ENCODE measurements at regions not wholly inside any gene's neighbourhood (a gene's known extent, or its start where the extent isn't known, plus 50 kb on each side); places are given as distances from the start of the nearest gene placed in this dataset.

DNA sequence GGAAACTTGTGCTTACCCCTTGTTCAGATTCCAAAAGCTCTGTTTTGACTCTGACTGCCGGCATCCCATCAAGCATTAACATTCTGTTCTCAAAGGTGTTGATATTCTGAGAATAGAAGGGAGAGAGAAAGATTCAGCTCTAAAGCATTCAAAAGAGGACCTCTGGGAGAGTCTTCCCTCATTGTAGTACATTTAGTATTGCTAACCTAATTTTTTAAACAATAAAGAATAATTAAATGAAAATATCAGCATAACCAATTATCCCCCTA is 190.3 kb downstream of the KLF12 start:
- H3K27ac ChIP-seq (ENCODE audit: low read depth, low read length), result peak overlapping the region; percentile 57
- H3K4me1 ChIP-seq (ENCODE audit: insufficient read depth, low read length), result peaks cover 27% of the 10 kb centered on the region
- H3K36me3 ChIP-seq (ENCODE audit: insufficient read depth, low read length), result no peaks in the 10 kb centered on the region
- H3K9ac ChIP-seq (ENCODE audit: low read length), result no peak overlapping the region
- H3K27me3 ChIP-seq (ENCODE audit: control insufficient read depth in 1 of 2, insufficient read depth in 2 of 2, low read length in 2 of 2), result no peaks in the 10 kb centered on the region
- H3K4me3 ChIP-seq (ENCODE audit: low read depth in 1 of 2, low read length in 2 of 2), result no peak overlapping the region
- H3K9me3 ChIP-seq (ENCODE audit: low read length), result no peaks in the 10 kb centered on the region

DNA sequence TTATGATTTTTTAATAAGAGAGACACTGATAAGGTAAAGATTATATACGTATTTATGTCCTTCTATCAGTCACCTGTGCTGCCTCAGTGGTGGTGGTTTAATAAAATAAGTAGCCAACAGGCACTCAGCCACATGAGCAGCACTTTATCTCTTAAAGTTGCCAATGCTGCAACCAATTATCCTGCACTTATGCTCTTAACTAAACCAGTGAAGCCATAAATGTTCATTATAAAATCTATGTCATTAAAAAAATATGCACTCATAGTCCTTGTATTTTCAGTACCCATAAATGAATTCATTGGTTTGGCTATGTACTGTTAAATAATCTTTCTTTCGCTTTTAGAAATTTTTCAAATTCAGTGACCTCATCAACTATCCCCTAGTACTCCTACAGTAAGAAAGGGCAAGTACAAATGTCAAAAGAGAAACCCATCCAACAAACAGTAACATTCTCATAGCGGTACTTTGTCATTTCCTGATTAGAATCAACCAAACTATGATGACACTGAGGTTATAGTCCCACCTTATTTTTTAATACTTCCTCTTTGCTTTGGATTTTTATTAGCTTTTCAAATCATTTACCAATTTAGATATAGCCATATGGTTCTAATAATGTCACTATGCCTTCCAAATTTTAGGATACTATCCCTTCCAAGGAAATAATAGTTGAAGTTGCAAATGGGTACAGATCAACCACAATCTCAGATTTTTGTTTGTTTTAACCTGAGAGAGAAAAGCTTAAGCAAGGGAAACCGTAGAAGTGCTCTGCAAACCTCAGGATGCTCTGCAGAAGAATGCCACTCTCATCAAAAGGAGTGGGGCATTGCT is 190.9 kb downstream of the KLF12 start:
- H3K27ac ChIP-seq (ENCODE audit: low read depth, low read length), result peak overlapping the region; percentile 57
- H3K4me3 ChIP-seq (ENCODE audit: low read depth in 1 of 2, low read length in 2 of 2), result no peak overlapping the region
- H3K9ac ChIP-seq (ENCODE audit: low read length), result no peak overlapping the region
- no peaks in the 10 kb centered on the region for H3K27me3 ChIP-seq (ENCODE audit: control insufficient read depth in 1 of 2, insufficient read depth in 2 of 2, low read length in 2 of 2)
- no peaks in the 10 kb centered on the region for H3K9me3 ChIP-seq (ENCODE audit: low read length)
- H3K4me1 ChIP-seq (ENCODE audit: insufficient read depth, low read length), result peaks cover 27% of the 10 kb centered on the region
- no peaks in the 10 kb centered on the region for H3K36me3 ChIP-seq (ENCODE audit: insufficient read depth, low read length)

DNA sequence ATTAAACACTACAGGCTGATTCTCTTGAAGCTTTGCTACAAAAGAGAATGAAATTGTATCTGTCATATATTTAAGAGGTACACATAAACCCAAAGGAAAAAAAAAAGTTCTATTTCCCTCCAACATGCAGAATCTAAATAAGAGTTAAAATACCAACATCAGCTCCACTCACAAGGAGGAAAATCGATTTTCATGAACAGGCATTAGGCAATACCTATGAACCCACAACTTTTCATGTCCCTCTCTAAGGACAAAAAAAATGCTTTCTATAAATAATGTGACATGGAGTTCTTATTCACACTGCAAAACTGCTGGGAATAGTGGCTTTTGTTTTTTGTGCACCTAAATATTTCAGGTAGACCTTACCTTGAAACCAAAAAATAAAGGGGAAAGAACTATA is 192.5 kb downstream of the KLF12 start:
- Histone ChIP-seq H3K4me1 (ENCODE audit: insufficient read depth, low read length) (peaks cover 27% of the 10 kb centered on the region), H3K27ac (ENCODE audit: low read depth, low read length) (no peak overlapping the region)

DNA sequence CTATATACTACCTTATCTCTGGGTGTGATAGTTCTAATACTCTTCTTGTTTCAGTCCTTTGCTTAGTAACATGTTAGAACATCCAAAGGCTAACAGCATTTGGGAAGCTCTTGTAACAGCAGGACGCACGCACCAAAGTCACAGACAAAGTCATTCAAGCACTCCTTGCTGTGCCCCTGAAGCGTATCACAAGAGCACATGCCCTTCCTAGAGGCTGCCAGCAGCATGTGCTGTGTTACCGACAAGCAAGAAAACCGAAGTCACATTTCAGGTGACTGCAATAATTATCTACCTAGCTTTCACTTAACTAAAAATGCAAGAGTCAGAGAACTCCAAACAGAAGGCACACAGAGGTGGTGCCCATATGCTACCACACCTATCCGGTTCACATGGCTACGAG is 194.1 kb downstream of the KLF12 start:
- Histone ChIP-seq H3K36me3 (ENCODE audit: insufficient read depth, low read length) (no peaks in the 10 kb centered on the region), H3K9ac (ENCODE audit: low read length) (no peak overlapping the region), H3K27ac (ENCODE audit: low read depth, low read length) (no peak overlapping the region), H3K27me3 (ENCODE audit: control insufficient read depth in 1 of 2, insufficient read depth in 2 of 2, low read length in 2 of 2) (no peaks in the 10 kb centered on the region), H3K9me3 (ENCODE audit: low read length) (no peaks in the 10 kb centered on the region), H3K4me3 (ENCODE audit: low read depth in 1 of 2, low read length in 2 of 2) (no peak overlapping the region), H3K4me1 (ENCODE audit: insufficient read depth, low read length) (peaks cover 14% of the 10 kb centered on the region)

More for the DNA sequence above, 192.5 kb downstream of the KLF12 start:
- H3K9me3 ChIP-seq (ENCODE audit: low read length), result no peaks in the 10 kb centered on the region
- no peak overlapping the region for H3K9ac ChIP-seq (ENCODE audit: low read length)
- no peak overlapping the region for H3K4me3 ChIP-seq (ENCODE audit: low read depth in 1 of 2, low read length in 2 of 2)
- H3K27me3 ChIP-seq (ENCODE audit: control insufficient read depth in 1 of 2, insufficient read depth in 2 of 2, low read length in 2 of 2), result no peaks in the 10 kb centered on the region
- no peaks in the 10 kb centered on the region for H3K36me3 ChIP-seq (ENCODE audit: insufficient read depth, low read length)

DNA sequence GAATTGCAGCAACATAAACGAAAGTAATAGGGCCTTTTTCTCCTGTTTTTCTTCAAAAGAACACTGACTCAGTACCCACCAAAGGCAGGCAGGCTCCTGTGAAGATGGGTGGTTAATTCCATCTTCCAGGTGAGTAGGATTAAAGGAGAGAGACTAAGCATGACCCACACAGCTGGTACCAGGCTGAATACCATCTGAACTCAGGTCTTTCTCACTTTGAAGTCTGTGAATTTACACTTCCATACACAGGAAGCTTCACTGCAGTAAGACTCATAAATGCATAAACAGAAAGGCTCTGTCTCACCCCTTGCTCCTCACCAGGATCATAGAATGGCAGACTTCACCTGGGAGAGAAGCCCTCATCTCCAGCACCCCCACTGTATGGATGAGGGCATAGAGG is 194.6 kb downstream of the KLF12 start:
- H3K9me3 ChIP-seq (ENCODE audit: low read length), result no peaks in the 10 kb centered on the region
- no peak overlapping the region for H3K9ac ChIP-seq (ENCODE audit: low read length)
- H3K36me3 ChIP-seq (ENCODE audit: insufficient read depth, low read length), result no peaks in the 10 kb centered on the region
- no peak overlapping the region for H3K27ac ChIP-seq (ENCODE audit: low read depth, low read length)
- H3K4me3 ChIP-seq (ENCODE audit: low read depth in 1 of 2, low read length in 2 of 2), result no peak overlapping the region
- H3K4me1 ChIP-seq (ENCODE audit: insufficient read depth, low read length), result peaks cover 14% of the 10 kb centered on the region
- H3K27me3 ChIP-seq (ENCODE audit: control insufficient read depth in 1 of 2, insufficient read depth in 2 of 2, low read length in 2 of 2), result no peaks in the 10 kb centered on the region

DNA sequence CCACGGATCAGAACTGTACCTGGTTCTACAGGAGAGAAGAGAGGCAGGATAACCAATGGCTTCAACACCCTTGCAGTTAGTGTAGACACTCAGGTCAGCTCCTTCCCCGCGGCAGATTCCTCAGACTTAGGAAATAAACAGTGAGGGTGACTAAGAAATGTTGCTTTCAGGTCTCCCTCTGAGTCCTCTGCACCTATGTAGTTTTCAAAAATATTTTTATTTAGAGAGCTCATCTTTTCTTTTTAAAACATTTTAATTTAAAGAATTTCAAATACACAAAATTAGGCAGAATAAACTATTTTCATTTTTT is 195.2 kb downstream of the KLF12 start:
- no peak overlapping the region for H3K9ac ChIP-seq (ENCODE audit: low read length)
- H3K4me1 ChIP-seq (ENCODE audit: insufficient read depth, low read length), result peaks cover 14% of the 10 kb centered on the region
- H3K4me3 ChIP-seq (ENCODE audit: low read depth in 1 of 2, low read length in 2 of 2), result no peak overlapping the region
- H3K27ac ChIP-seq (ENCODE audit: low read depth, low read length), result no peak overlapping the region
- H3K9me3 ChIP-seq (ENCODE audit: low read length), result no peaks in the 10 kb centered on the region
- H3K36me3 ChIP-seq (ENCODE audit: insufficient read depth, low read length), result no peaks in the 10 kb centered on the region
- H3K27me3 ChIP-seq (ENCODE audit: control insufficient read depth in 1 of 2, insufficient read depth in 2 of 2, low read length in 2 of 2), result no peaks in the 10 kb centered on the region

GRCh38 chr13:73938372-73939070 is 195.7 kb downstream of the KLF12 start:
- Histone ChIP-seq H3K9ac (ENCODE audit: low read length) (no peak overlapping the region), H3K9me3 (ENCODE audit: low read length) (no peaks in the 10 kb centered on the region), H3K4me3 (ENCODE audit: low read depth in 1 of 2, low read length in 2 of 2) (no peak overlapping the region), H3K36me3 (ENCODE audit: insufficient read depth, low read length) (no peaks in the 10 kb centered on the region), H3K27ac (ENCODE audit: low read depth, low read length) (no peak overlapping the region), H3K27me3 (ENCODE audit: control insufficient read depth in 1 of 2, insufficient read depth in 2 of 2, low read length in 2 of 2) (no peaks in the 10 kb centered on the region), H3K4me1 (ENCODE audit: insufficient read depth, low read length) (peaks cover 9% of the 10 kb centered on the region)

- Histone ChIP-seq H3K36me3 (ENCODE audit: insufficient read depth, low read length) (no peaks in the 10 kb centered on the region), H3K4me3 (ENCODE audit: low read depth in 1 of 2, low read length in 2 of 2) (no peak overlapping the region), H3K27ac (ENCODE audit: low read depth, low read length) (no peak overlapping the region), H3K27me3 (ENCODE audit: control insufficient read depth in 1 of 2, insufficient read depth in 2 of 2, low read length in 2 of 2) (no peaks in the 10 kb centered on the region), H3K9ac (ENCODE audit: low read length) (no peak overlapping the region), H3K9me3 (ENCODE audit: low read length) (no peaks in the 10 kb centered on the region), H3K4me1 (ENCODE audit: insufficient read depth, low read length) (peaks cover 7% of the 10 kb centered on the region)
Measured at GRCh38 chr13:73937441-73937840, 196.8 kb downstream of the KLF12 start.

DNA sequence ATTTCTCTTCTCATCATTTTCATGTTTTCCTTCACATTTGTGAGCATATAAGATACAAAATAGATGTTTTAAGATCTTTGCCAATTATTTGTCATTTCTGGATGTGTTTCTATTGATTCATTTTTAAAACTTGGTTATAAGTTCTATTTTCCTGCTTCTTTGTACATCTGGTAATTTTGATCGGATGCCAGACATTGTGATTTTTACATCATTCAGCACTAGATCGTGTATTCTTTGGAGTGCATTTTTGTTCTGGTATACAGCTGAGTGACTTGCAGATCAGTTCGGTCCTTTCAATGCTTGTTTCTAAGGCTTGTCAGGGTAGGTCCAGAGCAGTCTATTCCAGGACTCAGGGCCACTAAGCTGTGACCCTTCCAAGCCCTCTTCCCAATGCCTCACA is 198.2 kb downstream of the KLF12 start:
- no peaks in the 10 kb centered on the region for H3K36me3 ChIP-seq (ENCODE audit: insufficient read depth, low read length)
- H3K4me3 ChIP-seq (ENCODE audit: low read depth in 1 of 2, low read length in 2 of 2), result no peak overlapping the region
- H3K9me3 ChIP-seq (ENCODE audit: low read length), result no peaks in the 10 kb centered on the region
- no peak overlapping the region for H3K27ac ChIP-seq (ENCODE audit: low read depth, low read length)
- H3K9ac ChIP-seq (ENCODE audit: low read length), result no peak overlapping the region
- H3K4me1 ChIP-seq (ENCODE audit: insufficient read depth, low read length), result peaks cover 7% of the 10 kb centered on the region
- H3K27me3 ChIP-seq (ENCODE audit: control insufficient read depth in 1 of 2, insufficient read depth in 2 of 2, low read length in 2 of 2), result no peaks in the 10 kb centered on the region

GRCh38 chr13:73934771-73935170 is 199.4 kb downstream of the KLF12 start:
- no peaks in the 10 kb centered on the region for H3K4me1 ChIP-seq (ENCODE audit: insufficient read depth, low read length)
- no peaks in the 10 kb centered on the region for H3K9me3 ChIP-seq (ENCODE audit: low read length)
- H3K27me3 ChIP-seq (ENCODE audit: control insufficient read depth in 1 of 2, insufficient read depth in 2 of 2, low read length in 2 of 2), result no peaks in the 10 kb centered on the region
- H3K36me3 ChIP-seq (ENCODE audit: insufficient read depth, low read length), result no peaks in the 10 kb centered on the region
- H3K4me3 ChIP-seq (ENCODE audit: low read depth in 1 of 2, low read length in 2 of 2), result no peak overlapping the region
- no peak overlapping the region for H3K27ac ChIP-seq (ENCODE audit: low read depth, low read length)
- H3K9ac ChIP-seq (ENCODE audit: low read length), result no peak overlapping the region

GRCh38 chr13:73934215-73934641 is 200.0 kb downstream of the KLF12 start:
- Histone ChIP-seq H3K4me1 (ENCODE audit: insufficient read depth, low read length) (no peaks in the 10 kb centered on the region), H3K27ac (ENCODE audit: low read depth, low read length) (no peak overlapping the region), H3K27me3 (ENCODE audit: control insufficient read depth in 1 of 2, insufficient read depth in 2 of 2, low read length in 2 of 2) (no peaks in the 10 kb centered on the region), H3K36me3 (ENCODE audit: insufficient read depth, low read length) (no peaks in the 10 kb centered on the region), H3K9me3 (ENCODE audit: low read length) (no peaks in the 10 kb centered on the region), H3K4me3 (ENCODE audit: low read depth in 1 of 2, low read length in 2 of 2) (no peak overlapping the region), H3K9ac (ENCODE audit: low read length) (no peak overlapping the region)

DNA sequence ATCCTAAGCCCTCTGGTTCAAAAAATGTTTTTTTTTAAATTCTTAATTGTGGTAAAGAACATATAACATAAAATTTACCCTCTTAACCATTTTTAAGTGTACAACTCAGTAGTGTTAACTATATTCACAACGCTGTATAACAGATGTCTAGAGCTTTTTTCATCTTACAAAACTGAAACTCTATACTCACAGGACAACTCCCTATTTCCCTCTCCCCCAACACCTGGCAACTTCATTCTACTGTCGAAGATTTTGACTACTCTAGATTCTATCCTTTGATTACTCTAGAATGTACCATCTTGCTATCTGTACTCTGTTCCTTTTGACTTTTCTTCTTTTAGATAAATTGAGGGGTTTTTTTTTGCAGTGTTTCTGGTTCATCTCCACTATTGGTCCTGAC is 200.4 kb downstream of the KLF12 start:
- H3K4me3 ChIP-seq (ENCODE audit: low read depth in 1 of 2, low read length in 2 of 2), result no peak overlapping the region
- no peaks in the 10 kb centered on the region for H3K9me3 ChIP-seq (ENCODE audit: low read length)
- H3K27me3 ChIP-seq (ENCODE audit: control insufficient read depth in 1 of 2, insufficient read depth in 2 of 2, low read length in 2 of 2), result no peaks in the 10 kb centered on the region
- H3K9ac ChIP-seq (ENCODE audit: low read length), result no peak overlapping the region
- no peak overlapping the region for H3K27ac ChIP-seq (ENCODE audit: low read depth, low read length)
- no peaks in the 10 kb centered on the region for H3K36me3 ChIP-seq (ENCODE audit: insufficient read depth, low read length)
- H3K4me1 ChIP-seq (ENCODE audit: insufficient read depth, low read length), result no peaks in the 10 kb centered on the region

Measured in muscle layer of colon (tissue), 2 donors.